H1 (cell line): ENCODE measurements at regions not wholly inside any gene's neighbourhood (a gene's known extent, or its start where the extent isn't known, plus 50 kb on each side); places are given as distances from the start of the nearest gene placed in this dataset.

Experiments used
- RNF2 ChIP-seq: fragments of 200-900, 300-1000 bp; sonication (generic); IDR thresholded peaks from 2 replicates; pipeline ENCODE4 v1.7.1; 2016; ENCODE audit warnings: borderline replicate concordance, low read depth, mild to moderate bottlenecking, antibody characterized with exemption, low read length; ENCODE audit not compliant: poor library complexity, severe bottlenecking; ENCODE audit errors: missing control alignments
- SRF ChIP-seq: IDR thresholded peaks from 2 replicates; pipeline ENCODE4 v1.6.1; 2011; ENCODE audit warnings: mild to moderate bottlenecking, low read depth, low read length, moderate library complexity
- TF ChIP-seq, protein P1 (sequence below): IDR thresholded peaks from 2 replicates; pipeline ENCODE4 v1.6.1; 2012; ENCODE audit warnings: inconsistent platforms
- TF ChIP-seq, protein P2 (sequence below): IDR thresholded peaks from 2 replicates; pipeline ENCODE4 v1.6.1; 2011; ENCODE audit warnings: low read length, improper control_type of control experiment

- TF ChIP-seq RNF2 (no peak), SRF (no peak)
- TF ChIP-seq, protein P1, sequence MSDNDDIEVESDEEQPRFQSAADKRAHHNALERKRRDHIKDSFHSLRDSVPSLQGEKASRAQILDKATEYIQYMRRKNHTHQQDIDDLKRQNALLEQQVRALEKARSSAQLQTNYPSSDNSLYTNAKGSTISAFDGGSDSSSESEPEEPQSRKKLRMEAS = no peak
- TF ChIP-seq, protein P2, sequence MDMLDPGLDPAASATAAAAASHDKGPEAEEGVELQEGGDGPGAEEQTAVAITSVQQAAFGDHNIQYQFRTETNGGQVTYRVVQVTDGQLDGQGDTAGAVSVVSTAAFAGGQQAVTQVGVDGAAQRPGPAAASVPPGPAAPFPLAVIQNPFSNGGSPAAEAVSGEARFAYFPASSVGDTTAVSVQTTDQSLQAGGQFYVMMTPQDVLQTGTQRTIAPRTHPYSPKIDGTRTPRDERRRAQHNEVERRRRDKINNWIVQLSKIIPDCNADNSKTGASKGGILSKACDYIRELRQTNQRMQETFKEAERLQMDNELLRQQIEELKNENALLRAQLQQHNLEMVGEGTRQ = no peak
Observed at GRCh38 chr2:100196786-100197494, 54.5 kb upstream of the AFF3 start (continued).
